DND-41 (cell line): ENCODE measurements at regions not wholly inside any gene's neighbourhood (a gene's known extent, or its start where the extent isn't known, plus 50 kb on each side); places are given as distances from the start of the nearest gene placed in this dataset.
A peak's percentile ranks its signal among the peaks of the same experiment; 100 is the strongest.

Source experiments
- ATAC-seq: fragments of 200-7000 bp; cut with Tn5 transposase; 3 replicates; pipeline ENCODE4 v1.9.1; 2021; ENCODE audit warnings: low read depth; ENCODE audit not compliant: insufficient read depth
- DNase-seq: peaks from one replicate; pipeline ENCODE4 v3.0.0-alpha.2; 2020
- H2AFZ ChIP-seq: 2 replicates; pipeline ENCODE4 v1.6.0; 2012; ENCODE audit warnings: low read depth, low read length
- H3K27ac ChIP-seq: 2 replicates; pipeline ENCODE4 v1.5.1; 2012; ENCODE audit warnings: low read length, inconsistent platforms
- H3K27me3 ChIP-seq: fragments of 200-600 bp; sonication (generic); 2 replicates; pipeline ENCODE4 v1.6.0; 2012; ENCODE audit warnings: low read length, mild to moderate bottlenecking, inconsistent platforms; ENCODE audit not compliant: insufficient read depth, poor library complexity
- H3K36me3 ChIP-seq: 2 replicates; pipeline ENCODE4 v1.5.1; 2012; ENCODE audit warnings: low read length, inconsistent platforms; ENCODE audit not compliant: insufficient read depth
- H3K4me1 ChIP-seq: 2 replicates; pipeline ENCODE4 v1.5.1; 2012; ENCODE audit warnings: mild to moderate bottlenecking, low read length; ENCODE audit not compliant: insufficient read depth
- H3K4me2 ChIP-seq: 2 replicates; pipeline ENCODE4 v1.6.0; 2012; ENCODE audit warnings: mild to moderate bottlenecking, moderate library complexity, low read length, inconsistent platforms; ENCODE audit not compliant: insufficient read depth
- H3K4me3 ChIP-seq, 2 experiments: fragments of 200-600 bp in 1 of 2; shearing (Covaris generic) in 1 of 2; 2 replicates each; pipeline ENCODE4 v1.5.1; 2012 to 2016; ENCODE audit warnings: inconsistent platforms in 2 of 2, low read length in 2 of 2, mild to moderate bottlenecking in 2 of 2, low read depth in 1 of 2, moderate library complexity in 1 of 2
- H3K79me2 ChIP-seq: 2 replicates; pipeline ENCODE4 v1.6.0; 2012; ENCODE audit warnings: low read length, inconsistent platforms; ENCODE audit not compliant: insufficient read depth
- H3K9ac ChIP-seq: 2 replicates; pipeline ENCODE4 v1.6.0; 2012; ENCODE audit warnings: low read depth, mild to moderate bottlenecking, inconsistent platforms, low read length, moderate library complexity
- H3K9me3 ChIP-seq: 2 replicates; pipeline ENCODE4 v1.5.1; 2012; ENCODE audit warnings: low read length, moderate library complexity, mild to moderate bottlenecking, inconsistent platforms; ENCODE audit not compliant: insufficient read depth, severe bottlenecking
- H4K20me1 ChIP-seq: 2 replicates; pipeline ENCODE4 v1.6.0; 2012; ENCODE audit warnings: low read length; ENCODE audit not compliant: insufficient read depth
- CTCF ChIP-seq: IDR thresholded peaks from 2 replicates; pipeline ENCODE4 v1.5.1; 2012; ENCODE audit warnings: borderline replicate concordance, low read length, moderate library complexity, mild to moderate bottlenecking; ENCODE audit not compliant: poor library complexity, severe bottlenecking; ENCODE audit errors: extremely low read depth
- EZH2 ChIP-seq: IDR thresholded peaks from 3 replicates; pipeline ENCODE4 v1.6.1; 2012; ENCODE audit warnings: borderline replicate concordance, low read depth, mild to moderate bottlenecking, moderate library complexity, low read length, inconsistent platforms; ENCODE audit not compliant: severe bottlenecking

GRCh38 chr1:110816945-110817344 is 56.0 kb upstream of the CD53 start:
- no peaks in the 10 kb centered on the region for H3K4me1 ChIP-seq
- no peaks in the 10 kb centered on the region for H3K9me3 ChIP-seq
- no peak overlapping the region for H3K4me3 ChIP-seq
- no peak overlapping the region for H2AFZ ChIP-seq
- no peaks in the 10 kb centered on the region for H3K36me3 ChIP-seq
- H3K79me2 ChIP-seq = no peaks in the 10 kb centered on the region
- H3K9ac ChIP-seq = no peak overlapping the region
- no peak for ATAC-seq
- H3K4me2 ChIP-seq = no peak overlapping the region
- H3K27ac ChIP-seq = no peak overlapping the region
- H4K20me1 ChIP-seq = no peaks in the 10 kb centered on the region
- TF ChIP-seq CTCF = no peak
- DNase-seq = no peak
- H3K27me3 ChIP-seq = no peaks in the 10 kb centered on the region

GRCh38 chr1:110811529-110811928 is 61.4 kb upstream of the CD53 start:
- no peak for DNase-seq
- H3K4me2 ChIP-seq = no peak overlapping the region
- no peak for TF ChIP-seq CTCF
- no peak for TF ChIP-seq EZH2
- no peaks in the 10 kb centered on the region for H3K9me3 ChIP-seq
- H3K36me3 ChIP-seq = no peaks in the 10 kb centered on the region
- H2AFZ ChIP-seq = no peak overlapping the region
- ATAC-seq = peak; percentile 64; the same call in 1 of the 3 replicates
- H4K20me1 ChIP-seq = no peaks in the 10 kb centered on the region
- H3K4me3 ChIP-seq = no peak overlapping the region
- H3K79me2 ChIP-seq = no peaks in the 10 kb centered on the region
- H3K27ac ChIP-seq = no peak overlapping the region
- no peaks in the 10 kb centered on the region for H3K27me3 ChIP-seq
- H3K4me1 ChIP-seq = peaks cover 9% of the 10 kb centered on the region
- H3K9ac ChIP-seq = no peak overlapping the region

GRCh38 chr1:110800079-110800478 is 72.9 kb upstream of the CD53 start:
- Histone ChIP-seq H4K20me1 (no peaks in the 10 kb centered on the region), H2AFZ (no peak overlapping the region), H3K27me3 (no peaks in the 10 kb centered on the region), H3K9ac (no peak overlapping the region), H3K36me3 (no peaks in the 10 kb centered on the region), H3K27ac (no peak overlapping the region), H3K4me1 (peaks cover 4% of the 10 kb centered on the region), H3K4me3 (no peak overlapping the region), H3K4me2 (no peak overlapping the region), H3K79me2 (no peaks in the 10 kb centered on the region), H3K9me3 (no peaks in the 10 kb centered on the region)
- DNase-seq (peak; percentile 53), ATAC-seq (peak; percentile 87)
- TF ChIP-seq CTCF = no peak
- no peak for TF ChIP-seq EZH2

GRCh38 chr1:110798691-110799256 is 74.2 kb upstream of the CD53 start:
- peak; percentile 26 for DNase-seq
- Histone ChIP-seq H3K4me1 (peaks cover 4% of the 10 kb centered on the region), H3K4me3 (no peak overlapping the region), H3K9ac (no peak overlapping the region), H2AFZ (no peak overlapping the region), H3K4me2 (no peak overlapping the region), H3K79me2 (no peaks in the 10 kb centered on the region), H3K36me3 (no peaks in the 10 kb centered on the region), H4K20me1 (no peaks in the 10 kb centered on the region), H3K27me3 (no peaks in the 10 kb centered on the region), H3K9me3 (no peaks in the 10 kb centered on the region), H3K27ac (no peak overlapping the region)
- ATAC-seq = peak; percentile 59
- TF ChIP-seq CTCF = no peak
- no peak for TF ChIP-seq EZH2
